HFF-Myc (cell line): ENCODE measurements at regions not wholly inside any gene's neighbourhood (a gene's known extent, or its start where the extent isn't known, plus 50 kb on each side); places are given as distances from the start of the nearest gene placed in this dataset.

Experiments used
- DNase-seq: peaks from one replicate; pipeline ENCODE4 v3.0.0-alpha.2; 2011; ENCODE audit warnings: low read depth; ENCODE audit errors: extremely low read depth
- H3K4me3 ChIP-seq: replicated peaks from 2 replicates; pipeline ENCODE4 v1.5.1; 2011; ENCODE audit warnings: low read depth, mild to moderate bottlenecking, control low read depth, low read length
- TF ChIP-seq, protein P1 (sequence below): IDR thresholded peaks from 2 replicates; pipeline ENCODE4 v1.5.1; 2012; ENCODE audit warnings: mild to moderate bottlenecking, low read depth, low read length, control low read depth; ENCODE audit errors: missing control alignments

DNA sequence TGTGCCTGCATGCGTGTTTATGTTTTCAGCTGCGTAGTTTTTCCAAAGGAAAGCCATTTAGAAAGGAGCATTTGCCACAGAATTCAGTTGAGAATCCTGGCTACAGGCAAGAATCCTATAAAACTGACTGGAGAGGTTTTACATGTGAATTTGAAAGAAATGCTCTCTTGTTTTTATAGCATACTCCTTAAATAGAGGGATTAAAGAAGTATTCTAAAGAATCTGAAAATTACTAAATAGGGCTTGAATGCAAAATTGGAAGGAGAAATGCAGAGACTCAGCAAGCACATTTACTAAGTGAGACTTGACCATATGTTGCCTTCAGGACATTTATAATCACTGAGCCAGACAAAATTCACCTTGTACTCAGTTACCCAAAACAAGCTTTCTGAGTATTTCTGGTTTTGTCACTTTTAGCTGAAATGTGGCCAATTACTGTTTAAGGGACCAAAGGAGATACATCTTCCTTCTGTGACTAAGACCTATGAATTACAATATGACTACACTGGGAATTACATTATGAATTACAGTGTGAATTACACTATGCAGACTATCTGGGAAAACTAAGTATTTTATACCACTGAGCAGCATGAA lies 107.4 kb upstream of the ASCC3 start:
- TF ChIP-seq, protein P1, sequence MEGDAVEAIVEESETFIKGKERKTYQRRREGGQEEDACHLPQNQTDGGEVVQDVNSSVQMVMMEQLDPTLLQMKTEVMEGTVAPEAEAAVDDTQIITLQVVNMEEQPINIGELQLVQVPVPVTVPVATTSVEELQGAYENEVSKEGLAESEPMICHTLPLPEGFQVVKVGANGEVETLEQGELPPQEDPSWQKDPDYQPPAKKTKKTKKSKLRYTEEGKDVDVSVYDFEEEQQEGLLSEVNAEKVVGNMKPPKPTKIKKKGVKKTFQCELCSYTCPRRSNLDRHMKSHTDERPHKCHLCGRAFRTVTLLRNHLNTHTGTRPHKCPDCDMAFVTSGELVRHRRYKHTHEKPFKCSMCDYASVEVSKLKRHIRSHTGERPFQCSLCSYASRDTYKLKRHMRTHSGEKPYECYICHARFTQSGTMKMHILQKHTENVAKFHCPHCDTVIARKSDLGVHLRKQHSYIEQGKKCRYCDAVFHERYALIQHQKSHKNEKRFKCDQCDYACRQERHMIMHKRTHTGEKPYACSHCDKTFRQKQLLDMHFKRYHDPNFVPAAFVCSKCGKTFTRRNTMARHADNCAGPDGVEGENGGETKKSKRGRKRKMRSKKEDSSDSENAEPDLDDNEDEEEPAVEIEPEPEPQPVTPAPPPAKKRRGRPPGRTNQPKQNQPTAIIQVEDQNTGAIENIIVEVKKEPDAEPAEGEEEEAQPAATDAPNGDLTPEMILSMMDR: no peak
- H3K4me3 ChIP-seq: no peak overlapping the region
- no peak for DNase-seq

DNA sequence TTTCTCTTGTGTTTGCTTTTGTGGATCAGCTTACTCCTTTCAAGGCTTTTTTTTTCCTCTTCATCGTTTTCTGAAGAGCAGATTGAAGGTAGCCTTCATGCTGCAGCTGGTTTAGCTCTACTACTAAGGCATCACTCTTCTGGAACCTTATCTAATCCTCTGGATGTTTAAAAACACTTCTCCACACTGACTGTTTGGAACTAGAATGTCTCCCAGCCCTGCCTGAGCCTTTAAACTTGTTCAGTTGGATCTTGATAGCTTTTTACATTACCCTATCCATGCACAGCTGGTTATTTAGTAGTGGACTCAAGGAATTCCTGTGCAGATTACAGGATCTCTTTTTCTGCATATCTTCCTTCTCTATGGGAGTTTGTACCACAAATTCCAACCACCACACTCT lies 108.9 kb upstream of the ASCC3 start:
- TF ChIP-seq, protein P1: no peak
- DNase-seq: no peak
- no peak overlapping the region for H3K4me3 ChIP-seq

DNA sequence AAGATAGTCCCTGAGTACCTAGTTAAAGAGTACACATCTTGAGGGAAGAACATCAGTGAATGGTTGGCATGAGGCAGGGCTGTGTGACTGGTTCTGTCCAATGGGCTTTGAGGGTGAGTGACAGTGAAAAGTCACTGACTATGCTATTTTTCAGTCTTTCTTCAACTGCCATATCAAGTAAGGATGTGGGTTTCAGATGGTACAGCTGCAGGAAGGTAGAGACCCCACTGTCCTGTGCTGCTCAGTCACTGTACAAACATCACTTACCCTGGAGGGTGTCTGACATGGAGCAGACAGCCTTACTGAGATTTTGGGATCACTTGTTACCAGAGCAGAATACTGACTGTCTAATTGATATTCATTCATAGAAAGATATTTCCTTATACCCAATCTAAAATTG lies 115.3 kb upstream of the ASCC3 start:
- TF ChIP-seq, protein P1: no peak
- DNase-seq: no peak
- H3K4me3 ChIP-seq: no peak overlapping the region

DNA sequence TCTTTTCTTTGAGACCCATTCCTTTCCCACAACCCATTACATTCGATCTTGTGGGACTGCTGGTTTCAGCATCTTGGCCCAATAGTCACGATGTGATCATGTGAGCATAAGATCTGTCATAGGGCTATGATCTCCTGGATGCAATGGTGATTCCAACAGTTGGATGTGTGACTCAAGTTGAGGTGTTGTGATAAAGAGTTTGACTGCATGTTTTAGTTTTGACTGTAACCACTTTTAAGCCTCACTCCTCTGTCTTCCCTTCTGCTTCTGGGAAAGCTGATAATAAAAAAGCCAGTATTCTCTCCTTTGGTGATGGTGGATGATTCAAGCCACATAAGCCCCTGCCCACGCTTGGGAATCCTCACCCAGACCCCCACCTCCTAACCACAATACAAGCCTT lies 117.0 kb upstream of the ASCC3 start:
- TF ChIP-seq, protein P1: no peak
- no peak overlapping the region for H3K4me3 ChIP-seq
- no peak for DNase-seq

DNA sequence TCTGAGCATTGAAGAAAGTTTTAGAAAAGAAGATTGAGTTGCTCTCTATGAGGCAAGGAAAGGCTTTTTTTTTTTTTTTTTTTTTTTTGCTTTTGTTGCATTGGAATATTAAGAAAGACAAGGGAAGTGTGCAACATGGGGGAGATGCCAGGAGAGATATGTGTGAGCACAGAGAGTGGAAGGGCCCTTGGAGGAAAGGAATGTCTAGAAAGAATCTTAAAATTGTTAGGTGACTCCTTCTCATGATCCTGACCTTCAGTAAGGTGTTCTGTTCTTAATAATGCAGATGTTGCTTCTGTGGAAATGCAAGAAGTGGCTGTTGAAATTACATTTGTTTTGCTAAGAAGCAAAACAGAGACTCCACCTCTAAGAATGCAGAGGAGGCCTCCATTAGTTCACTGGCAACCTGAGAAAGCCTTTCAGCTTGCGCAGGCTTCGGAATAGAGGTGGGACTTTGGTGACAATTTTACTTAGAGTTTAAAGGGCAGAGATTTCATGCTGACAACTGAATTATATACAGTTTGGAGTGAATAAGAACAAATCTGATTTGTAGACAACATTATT lies 118.0 kb upstream of the ASCC3 start:
- no peak for DNase-seq
- no peak overlapping the region for H3K4me3 ChIP-seq
- TF ChIP-seq, protein P1: no peak

DNA sequence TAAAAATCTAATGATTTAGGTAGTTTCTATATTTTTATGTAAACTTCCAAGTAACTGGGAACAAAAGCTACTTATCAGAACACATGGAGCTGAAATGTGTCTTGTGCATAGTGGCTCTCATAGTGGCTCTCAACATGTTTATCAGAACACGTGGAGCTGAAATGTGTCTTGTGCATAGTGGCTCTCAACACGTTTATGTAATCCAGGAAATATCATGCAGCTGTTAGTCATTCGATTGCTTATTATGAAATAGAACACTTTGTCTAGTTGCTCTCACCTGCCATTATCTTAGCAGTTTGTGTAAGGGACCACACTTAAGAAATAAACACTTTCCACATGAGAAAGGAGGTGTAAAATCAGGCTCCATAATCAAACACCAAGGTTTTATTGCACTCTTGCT lies 119.2 kb upstream of the ASCC3 start:
- TF ChIP-seq, protein P1: no peak
- no peak overlapping the region for H3K4me3 ChIP-seq
- no peak for DNase-seq

DNA sequence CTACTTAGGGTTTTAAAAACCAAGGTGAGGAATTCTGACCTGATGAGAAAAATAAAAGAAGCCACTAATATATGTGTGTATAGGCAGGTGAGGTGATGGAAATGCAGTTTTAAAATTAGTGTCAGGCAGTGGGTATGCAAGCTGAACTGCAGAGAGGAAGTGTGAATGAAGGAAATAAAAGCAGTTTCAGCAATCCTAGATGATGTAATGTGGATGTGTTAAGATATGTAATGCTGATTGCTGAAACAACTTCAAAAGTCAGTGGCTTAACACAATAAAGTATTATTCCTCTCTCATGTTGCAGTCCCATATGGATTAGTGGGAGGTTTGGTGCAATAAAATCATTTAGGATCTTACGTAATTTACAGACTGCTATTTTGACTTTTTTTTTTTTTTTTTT lies 119.9 kb upstream of the ASCC3 start:
- TF ChIP-seq, protein P1: no peak
- no peak overlapping the region for H3K4me3 ChIP-seq
- DNase-seq: no peak
